IPS-NIHi7 (cell line): ENCODE measurements at regions not wholly inside any gene's neighbourhood (a gene's known extent, or its start where the extent isn't known, plus 50 kb on each side); places are given as distances from the start of the nearest gene placed in this dataset.
"Not testable (repeated sequence)": the region's sequence is repeated elsewhere in the genome, so short reads cannot be mapped to it uniquely, and the experiment has no call there.

Source experiments
- DNase-seq: peaks from one replicate; pipeline ENCODE4 v3.0.0; 2012; ENCODE audit warnings: mixed read lengths; ENCODE audit errors: extremely low spot score

- no peak for DNase-seq
These were observed 327.0 kb upstream of the HS6ST1 start for GRCh38 chr2:128645631-128646030.

DNA sequence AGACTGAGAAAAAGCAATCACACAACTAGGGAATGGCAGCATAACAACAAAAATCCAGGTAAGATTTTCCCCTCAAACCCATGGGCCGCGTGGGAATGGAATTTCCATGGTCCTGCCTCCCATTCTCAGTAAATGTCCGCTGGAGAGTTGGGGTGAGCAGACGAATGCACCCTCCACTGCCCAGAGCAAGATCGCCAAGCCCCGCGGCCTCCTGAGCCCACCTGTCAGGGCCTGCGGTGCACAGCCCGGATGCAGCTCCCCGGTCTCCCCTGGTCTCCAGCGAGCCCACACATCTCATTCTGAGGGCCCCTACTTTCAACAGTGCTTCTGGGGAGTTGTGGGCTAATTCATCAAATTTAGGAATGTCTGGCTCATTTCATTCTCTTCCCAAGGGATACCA lies 327.4 kb upstream of the HS6ST1 start:
- peak; percentile 2 for DNase-seq

- peak; percentile 4 for DNase-seq
These were observed 328.0 kb upstream of the HS6ST1 start for GRCh38 chr2:128646691-128647090.

DNA sequence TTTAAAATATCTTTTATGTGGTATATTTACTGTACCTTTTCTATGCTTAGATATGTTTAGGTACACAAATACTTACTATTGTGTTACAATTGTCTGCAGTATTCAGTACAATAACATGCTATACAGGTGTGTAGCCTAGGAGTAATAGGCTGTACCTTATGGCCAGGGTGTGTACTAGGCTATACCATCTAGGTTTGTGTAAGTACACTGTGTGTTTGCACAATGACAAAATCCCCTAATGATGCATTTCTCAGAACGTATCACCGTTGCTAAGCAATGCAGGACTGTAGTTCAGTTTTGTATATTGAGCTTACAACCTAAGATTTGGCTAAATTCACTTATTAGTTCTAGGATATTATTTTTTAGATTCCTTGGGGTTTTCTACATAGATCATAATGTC lies 332.3 kb upstream of the HS6ST1 start:
- no peak for DNase-seq

DNA sequence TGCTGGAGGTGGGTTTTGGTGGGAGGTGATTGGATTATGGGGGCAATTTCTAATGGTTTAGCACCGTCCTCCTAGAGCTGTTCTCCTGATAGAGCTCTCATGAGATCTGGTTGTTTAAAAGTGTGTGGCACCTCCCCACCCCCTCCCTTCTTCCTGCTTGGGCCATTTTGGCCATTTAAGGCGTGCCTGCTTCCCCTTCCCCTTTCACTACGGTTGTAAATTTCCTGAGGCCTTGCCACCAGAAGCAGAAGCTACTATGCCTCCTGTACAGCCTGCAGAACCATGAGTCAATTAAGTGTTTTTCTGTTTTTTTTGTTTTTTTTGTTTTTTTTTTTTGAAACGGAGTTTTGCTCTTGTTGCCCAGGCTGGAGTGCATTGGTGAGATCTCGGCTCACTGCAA lies 335.7 kb upstream of the HS6ST1 start:
- DNase-seq = no peak

GRCh38 chr2:128660836-128661235 lies 342.2 kb upstream of the HS6ST1 start:
- DNase-seq = no peak

DNA sequence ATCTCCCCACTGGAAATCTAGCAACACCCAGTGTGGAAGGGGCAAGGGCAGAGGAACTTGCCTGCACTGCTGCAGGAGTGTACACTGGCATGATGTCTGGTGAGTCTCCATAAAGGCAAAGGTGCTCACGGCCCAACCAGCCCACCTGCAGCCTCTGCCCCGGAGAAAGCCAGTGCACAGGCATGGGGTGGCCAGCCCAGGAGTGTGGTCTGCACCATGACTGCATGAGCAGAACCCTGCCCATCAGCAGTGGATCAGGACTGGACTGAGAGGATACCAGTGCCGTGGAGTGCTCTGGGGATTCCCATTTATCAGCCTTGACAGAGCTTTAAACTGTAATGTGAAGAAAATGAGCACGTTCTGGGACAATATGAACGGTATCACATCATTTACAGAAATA lies 342.6 kb upstream of the HS6ST1 start:
- peak; percentile 5 for DNase-seq

DNA sequence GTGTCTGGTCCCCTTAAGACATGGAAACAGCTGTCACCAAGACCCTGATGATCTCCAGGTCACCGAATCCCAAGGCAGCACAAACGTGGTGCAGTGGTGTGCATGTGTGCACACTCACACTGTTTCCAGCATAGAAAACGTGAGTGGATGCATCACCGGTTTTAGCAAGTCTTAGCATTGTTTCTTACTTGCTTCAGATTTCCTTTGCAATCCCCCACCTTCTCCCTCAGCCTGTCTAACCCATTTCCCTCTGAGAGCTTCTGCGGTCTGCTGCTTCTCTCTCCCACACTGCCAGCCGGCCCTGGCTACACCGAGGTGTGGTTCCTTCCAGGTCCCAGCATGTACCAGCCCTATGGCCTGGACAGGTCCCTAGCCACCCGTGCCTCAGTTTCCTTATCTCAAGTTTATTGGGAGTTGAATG lies 343.4 kb upstream of the HS6ST1 start:
- DNase-seq = no peak

GRCh38 chr2:128663371-128664050 lies 344.8 kb upstream of the HS6ST1 start:
- DNase-seq = no peak

DNA sequence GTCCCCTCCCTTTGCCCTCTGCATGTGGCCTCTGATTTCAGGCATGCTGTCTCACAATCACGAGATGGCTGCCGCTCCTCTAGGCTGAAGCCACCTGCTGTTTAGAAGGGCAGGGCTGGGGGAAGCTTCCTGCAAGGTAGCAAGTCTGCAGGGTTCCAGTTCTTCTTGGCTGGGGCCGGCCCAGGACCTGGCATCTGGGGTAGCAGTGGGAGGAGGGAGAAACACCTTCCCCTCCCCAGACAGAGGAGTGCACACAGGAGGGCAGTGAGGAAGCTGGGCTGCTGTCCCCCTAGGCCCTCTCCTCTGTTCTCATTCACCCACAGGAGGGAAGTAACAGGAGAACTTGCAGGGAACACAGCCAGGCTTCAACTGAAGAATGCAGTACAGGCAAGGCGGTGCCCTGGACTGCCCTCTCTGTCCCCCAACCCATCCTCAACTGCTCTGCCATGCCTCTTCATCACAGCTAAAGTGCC lies 345.9 kb upstream of the HS6ST1 start:
- peak; percentile 61 for DNase-seq

GRCh38 chr2:128665113-128665512 lies 346.4 kb upstream of the HS6ST1 start:
- DNase-seq = no peak

- DNase-seq = no peak
These were observed 347.9 kb upstream of the HS6ST1 start for GRCh38 chr2:128666596-128666995.

- no peak for DNase-seq
These were observed 348.7 kb upstream of the HS6ST1 start for GRCh38 chr2:128667391-128667790.

- no peak for DNase-seq
These were observed 350.3 kb upstream of the HS6ST1 start for GRCh38 chr2:128668946-128669345.

DNA sequence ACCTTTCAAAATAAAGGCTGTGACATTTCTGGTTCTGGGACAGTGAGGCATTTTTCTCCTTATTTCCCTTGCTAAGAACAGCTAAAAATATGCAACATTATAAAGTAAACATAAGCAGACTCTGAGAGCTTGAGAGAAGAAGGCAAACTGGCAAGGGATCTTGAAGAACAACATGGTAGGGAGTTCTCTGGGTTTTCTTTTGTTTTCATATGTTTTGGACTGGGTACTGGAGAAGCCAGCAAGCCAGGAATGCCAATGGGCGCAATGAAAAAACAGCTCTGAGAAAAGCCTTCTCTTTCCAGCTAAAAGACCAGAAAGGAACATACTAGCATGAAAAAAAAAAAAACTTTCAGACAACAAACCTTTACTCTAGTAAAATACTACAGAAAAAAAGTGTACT lies 351.4 kb upstream of the HS6ST1 start:
- DNase-seq = no peak

GRCh38 chr2:128671981-128672757 lies 353.5 kb upstream of the HS6ST1 start:
- not testable (repeated sequence) for DNase-seq

DNA sequence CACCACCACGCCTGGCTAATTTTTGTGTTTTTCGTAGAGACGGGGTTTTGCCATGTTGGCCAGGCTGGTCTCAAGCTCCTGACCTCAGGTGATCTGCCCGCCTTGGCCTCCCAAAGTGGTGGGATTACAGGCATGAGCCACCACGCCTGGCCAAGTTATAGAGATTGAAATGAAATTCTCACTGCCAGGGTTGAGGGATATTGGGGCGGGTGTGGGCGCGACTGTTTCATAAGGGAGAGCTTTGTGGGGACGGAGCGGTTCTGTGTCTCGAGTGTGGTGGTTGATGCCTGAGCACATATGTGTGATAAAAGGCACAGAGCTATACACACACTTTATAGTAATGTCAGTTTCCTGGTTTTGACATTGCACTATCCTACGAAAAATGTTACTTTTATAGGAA lies 361.0 kb upstream of the HS6ST1 start:
- not testable (repeated sequence) for DNase-seq

DNA sequence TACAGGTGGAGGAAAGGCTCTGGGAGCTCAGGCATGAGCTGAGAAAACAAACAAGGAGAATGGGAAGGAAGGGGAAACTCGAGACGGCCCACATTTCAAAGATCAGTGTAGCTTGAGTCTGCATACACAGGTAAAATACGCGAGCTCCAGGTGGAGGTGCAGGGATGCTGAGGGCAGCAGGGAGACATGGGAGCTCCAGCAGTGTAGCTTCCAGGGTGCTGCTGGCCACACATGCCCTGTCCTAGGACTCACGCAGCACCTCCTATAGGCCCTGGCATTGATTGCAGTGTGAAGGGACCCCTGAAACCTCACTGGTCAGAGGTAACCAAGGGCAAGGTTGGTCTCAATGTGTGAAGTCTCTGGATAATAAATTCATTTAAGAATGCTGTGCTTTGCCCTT lies 362.8 kb upstream of the HS6ST1 start:
- DNase-seq = peak; percentile 68

GRCh38 chr2:128682266-128682665 lies 363.6 kb upstream of the HS6ST1 start:
- DNase-seq = peak; percentile 5

- no peak for DNase-seq
These were observed 364.1 kb upstream of the HS6ST1 start for GRCh38 chr2:128682729-128683284.

- DNase-seq = no peak
These were observed 365.9 kb upstream of the HS6ST1 start for GRCh38 chr2:128684523-128684922.

DNA sequence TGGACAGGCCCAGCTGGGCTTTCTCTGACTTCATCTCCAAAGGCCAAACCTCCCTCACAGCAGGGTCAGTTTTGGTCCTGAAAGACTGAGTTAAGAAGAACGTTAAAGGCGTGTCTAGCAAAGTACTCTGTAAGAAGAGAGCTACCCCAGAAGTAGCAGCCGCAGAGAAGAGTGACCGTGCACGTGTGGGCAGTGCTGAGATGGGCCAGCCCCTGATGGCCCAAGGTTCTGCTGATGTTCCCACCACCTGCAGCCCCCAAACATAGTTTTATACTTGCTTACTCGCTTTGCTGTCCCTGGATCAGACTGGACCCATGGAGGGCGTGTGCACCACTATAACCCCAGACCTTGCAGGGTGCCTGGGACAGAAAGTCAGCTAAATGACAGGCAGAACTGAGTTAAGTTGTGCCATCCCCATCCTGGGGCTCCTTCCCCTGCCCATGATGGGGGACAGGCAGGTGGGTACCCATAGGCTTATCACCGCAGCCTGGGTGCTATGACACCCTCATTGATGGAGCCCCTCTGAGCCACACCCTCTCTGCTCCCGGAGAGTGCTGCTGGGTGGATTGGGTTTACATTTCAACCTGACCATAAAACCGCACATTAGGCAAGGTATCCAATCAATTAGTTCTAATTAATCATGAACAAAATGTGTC lies 367.3 kb upstream of the HS6ST1 start:
- DNase-seq = no peak
